ENCODE measurements at regions not wholly inside any gene's neighbourhood (a gene's known extent, or its start where the extent isn't known, plus 50 kb on each side); places are given as distances from the start of the nearest gene placed in this dataset.

- no peak for DNase-seq (ENCODE audit: low spot score)
These were observed 345.3 kb upstream of the LCORL start for GRCh38 chr4:18366892-18367291.

- no peak for DNase-seq (ENCODE audit: low spot score)
These were observed 344.6 kb upstream of the LCORL start for GRCh38 chr4:18366136-18366535.

GRCh38 chr4:18343581-18343980 lies 322.0 kb upstream of the LCORL start:
- no peak for DNase-seq (ENCODE audit: low spot score)

GRCh38 chr4:18342847-18343246 lies 321.3 kb upstream of the LCORL start:
- DNase-seq (ENCODE audit: low spot score): no peak

- DNase-seq (ENCODE audit: low spot score): no peak
These were observed 300.5 kb upstream of the LCORL start for GRCh38 chr4:18321956-18322530.

GRCh38 chr4:18319431-18319830 lies 297.9 kb upstream of the LCORL start:
- DNase-seq (ENCODE audit: low spot score): no peak

- DNase-seq (ENCODE audit: low spot score): no peak
These were observed 297.3 kb upstream of the LCORL start for GRCh38 chr4:18318682-18319388.

- DNase-seq (ENCODE audit: low spot score): no peak
These were observed 293.2 kb upstream of the LCORL start for GRCh38 chr4:18314731-18315130.

- no peak for DNase-seq (ENCODE audit: low spot score)
These were observed 276.1 kb upstream of the LCORL start for GRCh38 chr4:18297684-18298083.

GRCh38 chr4:18296411-18296810 lies 274.9 kb upstream of the LCORL start:
- no peak for DNase-seq (ENCODE audit: low spot score)

- DNase-seq (ENCODE audit: low spot score): no peak
These were observed 273.3 kb upstream of the LCORL start for GRCh38 chr4:18294846-18295245.

GRCh38 chr4:18294021-18294420 lies 272.5 kb upstream of the LCORL start:
- DNase-seq (ENCODE audit: low spot score): no peak

GRCh38 chr4:18292411-18292810 lies 270.9 kb upstream of the LCORL start:
- DNase-seq (ENCODE audit: low spot score): no peak

- no peak for DNase-seq (ENCODE audit: low spot score)
These were observed 270.4 kb upstream of the LCORL start for GRCh38 chr4:18291981-18292380.

GRCh38 chr4:18291256-18291655 lies 269.7 kb upstream of the LCORL start:
- DNase-seq (ENCODE audit: low spot score): no peak

- DNase-seq (ENCODE audit: low spot score): no peak
These were observed 263.8 kb upstream of the LCORL start for GRCh38 chr4:18285357-18285756.

- DNase-seq (ENCODE audit: low spot score): no peak
These were observed 256.7 kb upstream of the LCORL start for GRCh38 chr4:18278244-18278643.

GRCh38 chr4:18262832-18263231 lies 241.3 kb upstream of the LCORL start:
- no peak for DNase-seq (ENCODE audit: low spot score)

- no peak for DNase-seq (ENCODE audit: low spot score)
These were observed 230.5 kb upstream of the LCORL start for GRCh38 chr4:18252052-18252451.

GRCh38 chr4:18250564-18250963 lies 229.0 kb upstream of the LCORL start:
- no peak for DNase-seq (ENCODE audit: low spot score)

- no peak for DNase-seq (ENCODE audit: low spot score)
These were observed 227.1 kb upstream of the LCORL start for GRCh38 chr4:18248611-18249010.

- no peak for DNase-seq (ENCODE audit: low spot score)
These were observed 225.6 kb upstream of the LCORL start for GRCh38 chr4:18247189-18247588.

- DNase-seq (ENCODE audit: low spot score): no peak
These were observed 221.6 kb upstream of the LCORL start for GRCh38 chr4:18242919-18243693.

All from COLO829 (cell line).